ENCODE measurements at regions not wholly inside any gene's neighbourhood (a gene's known extent, or its start where the extent isn't known, plus 50 kb on each side); places are given as distances from the start of the nearest gene placed in this dataset.

DNA sequence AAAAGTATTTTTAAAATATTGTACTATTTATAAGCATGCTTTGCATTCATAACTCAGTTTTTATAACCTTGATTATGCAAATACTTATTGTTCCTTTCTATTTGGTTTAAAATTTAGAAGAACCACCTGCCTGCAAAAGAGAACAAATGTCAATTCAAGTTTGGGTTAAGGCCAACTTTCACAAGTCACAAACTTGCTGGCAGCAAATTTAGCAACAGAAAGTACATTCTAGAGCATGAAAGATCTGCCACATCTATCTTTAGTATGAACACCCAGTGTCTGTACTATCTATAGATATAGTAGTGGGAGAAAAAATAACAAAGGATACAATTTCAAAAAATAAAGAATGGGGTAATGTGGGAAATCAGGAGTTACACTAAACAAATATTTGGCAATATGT lies 1014.2 kb downstream of the C4orf33 start:
- TF ChIP-seq, protein P1, sequence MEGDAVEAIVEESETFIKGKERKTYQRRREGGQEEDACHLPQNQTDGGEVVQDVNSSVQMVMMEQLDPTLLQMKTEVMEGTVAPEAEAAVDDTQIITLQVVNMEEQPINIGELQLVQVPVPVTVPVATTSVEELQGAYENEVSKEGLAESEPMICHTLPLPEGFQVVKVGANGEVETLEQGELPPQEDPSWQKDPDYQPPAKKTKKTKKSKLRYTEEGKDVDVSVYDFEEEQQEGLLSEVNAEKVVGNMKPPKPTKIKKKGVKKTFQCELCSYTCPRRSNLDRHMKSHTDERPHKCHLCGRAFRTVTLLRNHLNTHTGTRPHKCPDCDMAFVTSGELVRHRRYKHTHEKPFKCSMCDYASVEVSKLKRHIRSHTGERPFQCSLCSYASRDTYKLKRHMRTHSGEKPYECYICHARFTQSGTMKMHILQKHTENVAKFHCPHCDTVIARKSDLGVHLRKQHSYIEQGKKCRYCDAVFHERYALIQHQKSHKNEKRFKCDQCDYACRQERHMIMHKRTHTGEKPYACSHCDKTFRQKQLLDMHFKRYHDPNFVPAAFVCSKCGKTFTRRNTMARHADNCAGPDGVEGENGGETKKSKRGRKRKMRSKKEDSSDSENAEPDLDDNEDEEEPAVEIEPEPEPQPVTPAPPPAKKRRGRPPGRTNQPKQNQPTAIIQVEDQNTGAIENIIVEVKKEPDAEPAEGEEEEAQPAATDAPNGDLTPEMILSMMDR (IDR thresholded peaks at IDR 0.05): no peak
- TF ChIP-seq POLR2A (IDR thresholded peaks at IDR 0.05): no peak
